Smooth muscle cell (in vitro differentiated cells): ENCODE measurements at regions not wholly inside any gene's neighbourhood (a gene's known extent, or its start where the extent isn't known, plus 50 kb on each side); places are given as distances from the start of the nearest gene placed in this dataset.

Experiments used
- DNase-seq: peaks from one replicate; lab custom pipeline; 2025; ENCODE audit not compliant: unreplicated experiment; lab: John Stamatoyannopoulos, UW
- H2AFZ ChIP-seq: fragments of 200-600 bp; sonication (generic); 2 replicates; pipeline ENCODE4 v1.6.0; 2016; ENCODE audit warnings: antibody characterized with exemption, low read depth, mild to moderate bottlenecking
- H3F3A ChIP-seq: fragments of 200-600 bp; sonication (generic); 2 replicates; pipeline ENCODE4 v1.6.0; 2017; ENCODE audit warnings: antibody characterized with exemption, low read depth
- H3K27ac ChIP-seq: fragments of 200-600 bp; sonication (generic); 2 replicates; pipeline ENCODE4 v1.5.1; 2016; ENCODE audit warnings: low read depth, mild to moderate bottlenecking
- H3K27me3 ChIP-seq: fragments of 200-600 bp; sonication (generic); 2 replicates; pipeline ENCODE4 v1.6.1; 2016; ENCODE audit warnings: low read depth, mild to moderate bottlenecking
- H3K36me3 ChIP-seq: fragments of 200-600 bp; sonication (generic); 2 replicates; pipeline ENCODE4 v1.5.1; 2016; ENCODE audit warnings: low read depth
- H3K4me1 ChIP-seq: fragments of 200-600 bp; sonication (generic); 2 replicates; pipeline ENCODE4 v1.5.1; 2016; ENCODE audit warnings: low read depth
- H3K4me2 ChIP-seq: fragments of 200-600 bp; sonication (generic); 2 replicates; pipeline ENCODE4 v1.6.0; 2016; ENCODE audit warnings: mild to moderate bottlenecking
- H3K4me3 ChIP-seq: fragments of 200-600 bp; sonication (generic); 2 replicates; pipeline ENCODE4 v1.5.1; 2016; ENCODE audit warnings: mild to moderate bottlenecking
- H3K79me2 ChIP-seq: fragments of 200-600 bp; sonication (generic); 2 replicates; pipeline ENCODE4 v1.6.0; 2016; ENCODE audit warnings: low read depth, mild to moderate bottlenecking
- H3K9ac ChIP-seq: fragments of 200-600 bp; sonication (generic); 2 replicates; pipeline ENCODE4 v1.6.0; 2016; ENCODE audit warnings: low read depth
- H3K9me3 ChIP-seq: fragments of 200-600 bp; sonication (generic); replicated peaks from 2 replicates; pipeline ENCODE4 v1.5.1; 2016; ENCODE audit warnings: low read depth
- H4K20me1 ChIP-seq: fragments of 200-600 bp; sonication (generic); 2 replicates; pipeline ENCODE4 v1.6.0; 2016; ENCODE audit warnings: low read depth
- CTCF ChIP-seq: fragments of 200-600 bp; sonication (generic); IDR thresholded peaks from 2 replicates; pipeline ENCODE4 v1.5.1; 2017; ENCODE audit warnings: borderline replicate concordance, mild to moderate bottlenecking, antibody characterized with exemption; ENCODE audit not compliant: insufficient read depth, poor library complexity, severe bottlenecking
- WGBS: methylation state at CpG from one replicate; pipeline ENCODE4 v1.1.7; 2016; ENCODE audit warnings: low lambda C conversion rate; 5-methylcytosine and 5-hydroxymethylcytosine counted together

GRCh38 chr7:1292972-1293830 lies 60.5 kb downstream of the UNCX start:
- no peak overlapping the region for H3K27ac ChIP-seq
- H2AFZ ChIP-seq, result no peak overlapping the region
- H3K79me2 ChIP-seq, result no peaks in the 10 kb centered on the region
- H3K9ac ChIP-seq, result no peak overlapping the region
- no peak for TF ChIP-seq CTCF
- no peaks in the 10 kb centered on the region for H3F3A ChIP-seq
- H3K4me3 ChIP-seq, result no peak overlapping the region
- H3K4me1 ChIP-seq, result peaks cover 4% of the 10 kb centered on the region
- no peaks in the 10 kb centered on the region for H4K20me1 ChIP-seq
- 77% methylated on average over 24 of the region's 24 CpGs for WGBS
- H3K27me3 ChIP-seq, result peaks cover 7% of the 10 kb centered on the region
- no peaks in the 10 kb centered on the region for H3K9me3 ChIP-seq
- H3K36me3 ChIP-seq, result no peaks in the 10 kb centered on the region
- no peak overlapping the region for H3K4me2 ChIP-seq
- DNase-seq, result no peak

- Histone ChIP-seq H2AFZ (no peak overlapping the region), H3K9ac (no peak overlapping the region), H3F3A (no peaks in the 10 kb centered on the region), H3K79me2 (no peaks in the 10 kb centered on the region), H3K27me3 (peaks cover 7% of the 10 kb centered on the region), H3K4me2 (no peak overlapping the region), H3K4me1 (peaks cover 4% of the 10 kb centered on the region), H3K4me3 (no peak overlapping the region), H3K27ac (no peak overlapping the region), H4K20me1 (no peaks in the 10 kb centered on the region), H3K36me3 (no peaks in the 10 kb centered on the region), H3K9me3 (no peaks in the 10 kb centered on the region)
- 95% methylated on average over 24 of the region's 28 CpGs for WGBS
- no peak for DNase-seq
- no peak for TF ChIP-seq CTCF
Measured at GRCh38 chr7:1293950-1294411, 61.3 kb downstream of the UNCX start.

- Histone ChIP-seq H3K27ac (no peak overlapping the region), H4K20me1 (no peaks in the 10 kb centered on the region), H3K79me2 (no peaks in the 10 kb centered on the region), H3K4me3 (no peak overlapping the region), H3K27me3 (no peaks in the 10 kb centered on the region), H2AFZ (no peak overlapping the region), H3K4me2 (no peak overlapping the region), H3F3A (no peaks in the 10 kb centered on the region), H3K4me1 (no peaks in the 10 kb centered on the region), H3K36me3 (no peaks in the 10 kb centered on the region), H3K9ac (no peak overlapping the region), H3K9me3 (no peaks in the 10 kb centered on the region)
- WGBS, result 94% methylated on average over 13 of the region's 13 CpGs
- no peak for TF ChIP-seq CTCF
- DNase-seq, result no peak
Measured at GRCh38 chr7:1295776-1296355, 63.2 kb downstream of the UNCX start.
